NCI-H2081 treated with DMSO at 0.1 percent for 48 hours (cell line): ENCODE measurements at regions not wholly inside any gene's neighbourhood (a gene's known extent, or its start where the extent isn't known, plus 50 kb on each side); places are given as distances from the start of the nearest gene placed in this dataset.
"Not testable (repeated sequence)": the region's sequence is repeated elsewhere in the genome, so short reads cannot be mapped to it uniquely, and the experiment has no call there.

Experiments used
- DNase-seq: peaks from one replicate; lab custom pipeline; 2025; lab: John Stamatoyannopoulos, UW

DNA sequence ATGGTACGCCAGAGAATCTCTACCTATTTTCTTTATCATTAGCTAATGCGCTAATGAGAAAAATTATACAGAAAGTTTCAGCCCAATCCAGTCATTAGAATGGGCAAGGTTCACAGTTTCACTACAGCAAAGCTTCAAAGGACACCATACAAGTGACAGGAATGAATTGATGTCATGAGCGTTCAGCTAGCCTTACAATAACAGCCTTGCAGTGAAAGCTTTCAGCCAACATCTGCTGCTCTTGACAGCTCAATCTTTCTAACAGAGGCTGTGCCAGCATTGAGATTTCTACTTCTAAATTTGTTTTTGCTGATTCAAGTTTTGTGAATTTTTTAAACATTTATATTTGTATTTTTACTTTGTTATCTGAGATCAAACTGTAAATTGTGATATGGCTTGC, 302.4 kb upstream of the FAM174A start:
- DNase-seq: no peak

DNA sequence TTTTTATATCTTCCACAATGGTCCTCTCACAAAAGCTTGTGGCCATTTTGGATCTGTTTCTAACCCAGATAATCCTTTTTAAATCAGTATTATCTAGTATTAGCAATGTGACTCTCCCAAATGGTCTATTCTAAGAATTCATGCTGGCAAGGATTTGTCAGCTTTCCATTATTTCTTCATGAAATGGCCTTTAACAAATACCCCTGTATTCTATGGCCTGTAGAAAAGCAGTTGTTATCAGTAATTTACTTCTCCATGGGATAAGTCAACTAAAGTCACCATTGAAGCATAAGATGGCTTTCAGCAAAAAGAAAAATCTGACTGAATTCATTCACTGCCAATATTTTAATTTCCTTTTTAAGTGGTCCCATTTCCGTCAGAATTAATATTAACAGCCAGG, 346.4 kb upstream of the FAM174A start:
- no peak for DNase-seq

DNA sequence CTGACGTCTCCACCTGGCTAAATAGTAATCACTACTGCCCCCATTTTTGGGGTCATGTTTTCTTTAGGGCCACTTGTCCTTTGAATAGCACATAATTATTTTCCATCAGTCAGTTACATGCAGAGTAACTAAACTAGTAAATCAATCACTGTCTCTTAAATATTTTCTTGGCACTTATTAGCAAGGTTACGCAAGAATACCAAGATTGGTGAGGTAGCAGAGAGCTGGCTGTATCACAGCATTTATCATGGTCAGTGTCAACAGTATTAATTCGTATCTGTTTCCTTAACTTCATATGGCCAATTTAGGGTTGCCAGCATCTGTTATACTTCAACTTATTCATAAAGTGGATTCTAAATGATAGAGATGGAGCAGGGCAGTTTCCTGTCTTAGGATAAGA, 346.8 kb upstream of the FAM174A start:
- DNase-seq: no peak

DNA sequence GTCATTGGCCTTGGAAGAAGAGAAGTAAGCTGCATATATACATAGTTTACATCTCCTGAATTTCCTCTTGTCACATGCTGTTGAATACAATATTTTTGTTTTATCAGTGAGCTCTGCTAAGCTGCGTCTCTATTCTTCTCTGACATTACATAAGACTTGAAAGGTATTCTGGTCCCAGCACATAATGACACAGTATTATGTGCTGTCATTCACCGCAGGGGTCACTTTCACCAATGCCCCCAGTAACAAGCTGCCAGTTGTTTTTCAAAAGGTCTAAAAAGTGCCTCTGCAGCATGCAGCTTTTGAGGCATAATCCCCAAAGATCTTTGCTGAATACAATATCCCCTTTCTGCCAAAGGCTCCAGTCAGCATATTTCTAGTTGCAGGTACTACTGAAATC, 349.0 kb upstream of the FAM174A start:
- no peak for DNase-seq

DNA sequence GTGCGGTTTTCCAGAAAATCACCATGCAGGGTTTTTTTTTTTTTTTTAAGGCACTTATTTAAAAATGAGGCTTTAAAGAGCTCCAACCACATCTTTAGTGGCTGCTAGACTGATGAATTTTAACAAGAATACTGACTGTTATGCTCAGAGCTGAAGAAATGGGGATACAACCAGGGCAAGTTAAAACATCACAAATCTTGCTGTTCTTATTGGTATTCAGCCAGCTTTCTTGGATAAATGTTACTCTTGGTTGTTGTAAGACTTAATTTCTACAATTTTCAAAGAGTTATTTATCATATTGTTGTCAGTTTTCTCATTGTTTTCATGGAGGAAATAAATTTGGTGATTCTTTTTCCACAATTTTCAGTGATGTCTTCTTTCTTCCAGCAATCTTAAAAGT, 352.8 kb upstream of the FAM174A start:
- no peak for DNase-seq

DNA sequence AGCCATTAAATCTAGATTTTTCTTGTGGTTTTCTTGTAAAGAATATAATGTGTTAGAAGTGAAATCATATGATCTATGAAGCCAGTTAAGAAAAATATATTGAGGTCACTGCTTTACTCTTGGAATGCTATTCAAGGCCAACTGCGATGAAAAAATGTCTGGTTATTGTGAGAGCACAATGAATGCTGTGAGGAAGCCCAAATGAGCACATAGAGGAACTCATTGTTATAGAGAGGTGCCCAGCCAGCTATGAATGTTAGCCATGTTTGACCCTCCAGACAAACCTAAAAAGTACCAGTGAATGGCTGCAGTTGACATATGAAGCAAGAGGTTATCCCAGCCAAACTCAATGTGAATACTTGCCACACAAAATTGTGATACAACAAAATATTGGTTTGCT, 359.8 kb upstream of the FAM174A start:
- DNase-seq: no peak

DNA sequence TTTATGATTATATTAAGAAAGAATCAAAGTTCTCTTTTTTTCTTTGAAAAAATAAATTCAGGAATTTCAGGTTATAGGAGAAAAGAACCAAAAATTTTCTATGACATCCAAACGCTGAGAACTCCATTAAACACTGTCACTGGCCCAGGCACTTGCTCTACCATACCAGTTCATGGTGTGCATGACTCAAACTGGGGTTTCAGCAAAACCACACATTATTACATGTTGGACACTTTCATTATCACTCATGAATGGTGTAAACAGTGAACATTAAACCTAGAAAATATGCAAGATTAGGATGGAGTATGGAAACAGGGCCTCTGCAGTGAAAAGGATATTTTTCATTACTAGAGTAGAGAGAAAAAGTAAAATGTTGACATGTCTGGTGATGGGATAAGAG, 369.9 kb upstream of the FAM174A start:
- no peak for DNase-seq

DNA sequence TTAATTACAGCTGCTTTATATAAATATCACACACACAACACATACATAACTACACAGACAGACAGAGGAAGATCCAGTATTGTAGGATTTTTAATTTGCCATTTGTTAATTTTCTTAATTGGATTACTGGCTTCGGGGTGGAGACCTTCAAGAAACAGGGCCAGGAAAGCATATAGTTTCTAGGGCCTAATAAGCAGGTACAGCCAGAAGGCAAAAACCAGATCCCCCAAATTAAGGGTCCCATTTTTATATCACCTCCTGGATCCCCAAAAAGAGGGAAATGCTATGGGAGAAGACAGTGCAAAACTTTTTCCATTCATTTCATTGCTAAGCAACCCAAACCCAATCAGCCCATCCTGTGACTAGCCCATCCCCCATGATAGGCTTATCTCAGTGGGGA, 373.3 kb upstream of the FAM174A start:
- DNase-seq: no peak

DNA sequence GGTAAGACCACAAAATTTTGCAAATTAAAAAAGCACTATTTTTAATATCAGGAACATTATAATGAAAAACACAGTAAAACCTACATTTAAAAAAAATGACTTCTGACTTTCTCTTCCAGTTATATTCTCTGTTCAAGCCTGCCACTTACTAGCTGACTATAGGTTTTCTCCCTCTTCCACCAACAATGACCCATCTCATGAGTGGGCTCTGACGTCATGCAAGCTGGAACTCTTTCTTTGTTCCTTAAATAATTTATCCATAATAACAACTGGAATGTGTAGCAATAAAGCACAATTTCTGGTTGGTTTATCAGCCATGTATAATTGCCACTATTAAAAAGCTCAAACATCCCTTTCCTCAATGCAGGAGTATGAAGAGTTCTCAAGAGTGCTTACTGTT, 378.1 kb upstream of the FAM174A start:
- DNase-seq: no peak

DNA sequence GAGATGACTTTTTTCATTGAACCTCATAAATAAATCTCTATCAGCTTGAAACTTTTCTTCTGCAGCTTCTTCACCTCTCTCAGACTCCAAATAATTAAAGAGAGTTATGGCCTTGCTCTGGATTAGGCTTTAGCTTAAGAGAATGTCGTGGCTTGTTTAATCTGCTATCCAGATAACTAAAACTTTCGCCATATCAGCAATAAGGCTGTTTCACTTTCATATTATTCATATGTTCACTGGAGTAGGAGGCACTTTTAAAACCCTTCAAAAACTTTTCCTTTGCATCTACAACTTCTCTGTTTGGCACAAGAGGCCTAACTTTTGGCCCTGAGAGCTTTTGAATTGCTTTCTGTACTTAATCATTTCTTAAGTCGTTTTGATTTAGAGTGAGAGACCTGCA, 386.9 kb upstream of the FAM174A start:
- no peak for DNase-seq

DNA sequence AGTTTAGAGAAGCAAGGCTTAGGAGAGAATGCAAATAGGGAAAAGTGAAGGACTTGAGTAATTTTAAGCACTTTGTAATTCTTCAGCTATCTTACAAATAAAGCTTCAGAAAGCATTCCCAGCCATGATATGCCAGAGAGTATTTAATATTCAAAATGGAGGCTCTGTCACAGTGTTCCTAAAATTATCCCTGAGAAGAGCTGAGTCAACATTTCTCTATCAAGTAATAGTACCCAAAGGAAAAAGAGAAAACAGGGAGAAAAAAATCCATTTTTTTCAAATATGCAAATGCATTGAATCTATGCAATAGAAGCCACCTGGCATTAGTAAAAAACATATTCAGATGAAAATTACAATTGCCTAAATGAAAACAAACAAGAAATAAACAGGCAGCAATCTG, 392.6 kb upstream of the FAM174A start:
- DNase-seq: no peak

DNA sequence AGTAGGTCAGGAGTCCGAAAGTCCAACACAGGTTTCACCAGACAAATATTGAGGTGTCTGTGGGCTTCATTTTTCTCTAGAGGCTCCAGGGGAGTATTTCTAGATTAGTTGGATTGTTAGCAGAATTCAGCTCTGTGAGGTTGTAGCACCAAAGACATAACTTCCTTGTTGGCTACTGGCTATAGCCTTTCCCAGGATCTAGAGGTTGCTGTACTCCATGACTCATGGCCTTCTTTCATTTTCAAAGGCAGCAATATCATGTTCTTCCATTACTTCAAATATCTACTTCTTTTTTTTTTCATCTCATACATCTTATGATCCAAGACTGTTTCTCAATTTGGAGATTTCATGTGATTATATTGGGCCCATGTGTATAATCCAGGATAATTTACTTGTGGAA, 404.0 kb upstream of the FAM174A start:
- no peak for DNase-seq

DNA sequence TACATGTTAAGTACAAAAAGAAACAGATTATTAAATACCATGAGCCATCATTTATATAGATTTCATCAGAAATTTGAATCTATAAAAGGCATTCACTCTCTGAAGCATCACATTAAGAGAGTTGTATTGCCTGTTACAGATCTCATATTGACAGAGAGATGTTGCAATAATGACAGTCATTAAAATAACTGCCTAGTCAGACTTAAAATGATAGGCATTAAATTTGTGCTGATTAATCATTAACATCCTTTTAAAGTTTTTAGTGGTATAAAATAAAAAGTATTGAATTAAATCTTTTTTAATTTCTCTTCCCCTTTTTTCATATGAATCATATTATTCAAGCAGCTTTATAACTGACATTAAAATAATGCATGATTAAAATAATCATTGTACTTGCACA, 404.9 kb upstream of the FAM174A start:
- DNase-seq: no peak

DNA sequence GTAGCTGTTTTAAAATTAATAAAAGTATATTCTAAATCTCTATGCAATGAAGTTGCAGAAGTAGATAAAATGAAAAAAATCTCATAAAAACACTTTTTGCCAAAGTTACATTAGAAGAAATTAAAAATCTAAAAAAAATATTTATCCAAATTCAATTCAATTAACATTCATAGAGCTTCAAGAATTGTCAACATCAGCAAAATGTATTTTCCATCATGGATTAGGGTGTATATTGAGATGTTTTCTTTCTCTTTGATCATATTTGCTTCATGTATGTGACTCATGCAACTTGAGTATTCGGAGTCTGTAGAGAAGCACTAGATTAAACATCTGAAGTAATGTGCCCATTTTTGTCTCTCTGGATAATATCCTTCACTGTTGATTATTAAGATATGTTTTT, 415.3 kb upstream of the FAM174A start:
- no peak for DNase-seq

DNA sequence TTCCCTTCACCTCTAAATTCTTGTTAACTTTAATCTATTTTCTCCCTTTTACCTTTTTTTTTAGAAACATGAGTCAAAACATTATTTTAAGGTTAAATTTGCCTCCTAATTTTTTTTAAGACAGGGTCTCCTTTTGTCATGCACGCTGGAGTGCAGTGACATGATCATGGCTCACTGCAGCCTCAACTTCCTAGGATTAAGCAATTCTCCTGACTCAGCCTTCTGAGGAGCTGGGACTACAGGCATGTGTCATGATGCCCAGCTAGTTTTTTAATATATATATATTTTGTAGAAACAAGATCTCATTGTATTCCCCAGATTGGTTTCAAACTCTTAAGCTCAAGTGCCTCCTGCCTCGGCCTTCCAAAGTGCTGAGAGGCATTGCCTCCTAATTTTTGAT, 424.7 kb upstream of the FAM174A start:
- DNase-seq: no peak

DNA sequence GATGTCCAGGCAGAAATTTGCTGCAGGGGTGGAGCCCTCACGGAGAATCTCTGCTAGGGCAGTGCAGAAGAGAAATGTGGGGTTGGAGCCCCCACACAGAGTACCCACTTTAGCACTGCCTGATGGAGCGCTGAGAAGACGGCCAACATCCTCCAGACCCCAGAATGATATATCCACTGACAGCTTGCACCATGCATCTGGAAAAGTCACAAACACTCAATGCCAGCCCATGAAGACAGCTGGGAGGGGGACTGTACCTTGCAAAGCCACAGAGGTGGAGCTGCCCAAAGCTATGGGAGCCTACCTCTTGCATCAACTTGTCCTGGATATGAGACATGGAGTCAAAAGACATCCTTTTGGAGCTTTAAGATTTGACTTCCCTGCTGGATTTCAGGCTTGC, 426.3 kb upstream of the FAM174A start:
- no peak for DNase-seq

DNA sequence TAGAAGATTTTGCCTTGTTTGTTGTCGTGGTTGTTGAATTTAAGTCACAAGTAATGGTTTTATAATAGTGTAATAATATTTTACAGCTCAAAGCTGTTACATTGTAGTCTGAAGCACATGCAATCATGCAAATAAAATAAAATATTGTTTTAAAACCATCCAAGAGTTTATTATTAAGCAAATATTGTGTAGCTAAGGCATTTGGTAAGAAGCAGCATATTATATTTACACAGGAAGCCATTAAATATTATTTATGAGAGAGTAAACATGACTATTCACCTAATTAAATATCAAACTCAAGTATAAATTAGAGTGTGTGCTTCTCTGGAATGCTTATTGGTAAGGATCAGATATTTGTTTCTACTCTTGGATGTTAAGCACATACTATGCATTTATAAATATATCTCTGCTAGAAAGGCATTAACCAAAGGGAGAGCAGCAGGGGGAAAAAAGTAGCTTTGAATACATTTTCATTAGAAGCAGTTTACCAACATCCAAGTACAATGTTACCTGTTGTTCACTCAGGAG, 431.5 kb upstream of the FAM174A start:
- not testable (repeated sequence) for DNase-seq

DNA sequence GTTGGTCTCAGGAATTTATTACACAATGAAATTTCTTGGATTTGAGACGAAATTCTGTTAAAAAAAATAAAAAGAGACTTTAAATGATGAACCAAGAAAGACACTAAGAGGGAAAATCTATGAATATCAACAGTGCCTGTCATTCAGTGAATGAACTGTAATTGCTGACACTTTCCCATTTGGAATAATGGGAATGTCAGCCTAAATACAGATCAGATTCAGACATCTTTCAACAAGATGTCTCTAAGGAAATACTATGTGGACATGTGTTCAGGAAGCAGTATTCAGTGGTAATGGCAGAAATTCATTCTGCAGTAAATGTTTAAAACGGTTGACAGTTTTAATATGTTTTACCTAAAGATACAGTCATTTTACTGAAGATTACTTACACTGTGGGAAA, 433.7 kb upstream of the FAM174A start:
- not testable (repeated sequence) for DNase-seq

DNA sequence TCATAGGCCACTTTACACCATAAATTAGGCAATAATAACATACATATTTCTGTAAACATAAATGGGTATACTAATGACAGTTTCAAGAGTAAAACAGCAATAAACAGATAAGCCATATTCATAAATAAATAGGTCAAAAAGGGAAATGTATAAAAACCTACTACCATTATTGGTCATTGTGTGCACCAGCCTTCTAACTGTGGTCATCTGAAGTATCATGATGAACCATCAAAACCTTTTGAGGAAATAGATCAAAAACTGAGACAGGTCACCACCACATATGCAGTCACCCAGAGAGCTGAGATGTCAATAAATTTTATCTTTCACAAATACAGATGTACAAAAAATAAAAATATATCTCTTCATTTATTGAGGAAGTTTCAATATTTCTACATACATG, 438.8 kb upstream of the FAM174A start:
- DNase-seq: not testable (repeated sequence)

DNA sequence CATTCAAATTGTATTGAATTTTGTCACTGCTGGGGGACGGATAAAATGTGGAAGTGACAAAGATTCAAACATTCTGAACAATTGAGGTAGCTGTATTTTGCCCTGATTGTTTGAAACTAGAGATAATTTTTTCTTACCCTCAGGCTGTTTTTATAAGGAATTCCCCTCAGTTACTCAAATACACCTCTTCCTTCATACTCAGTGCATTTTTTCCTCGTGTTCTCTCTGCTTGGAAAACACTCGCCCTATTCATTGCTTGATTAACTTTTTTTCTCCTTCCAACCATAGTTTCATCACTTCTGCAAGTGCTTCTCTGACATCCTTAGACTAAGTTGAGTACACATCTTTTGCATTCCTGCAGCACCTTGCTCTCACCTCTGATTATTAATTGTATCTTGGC, 454.5 kb upstream of the FAM174A start:
- DNase-seq: not testable (repeated sequence)

DNA sequence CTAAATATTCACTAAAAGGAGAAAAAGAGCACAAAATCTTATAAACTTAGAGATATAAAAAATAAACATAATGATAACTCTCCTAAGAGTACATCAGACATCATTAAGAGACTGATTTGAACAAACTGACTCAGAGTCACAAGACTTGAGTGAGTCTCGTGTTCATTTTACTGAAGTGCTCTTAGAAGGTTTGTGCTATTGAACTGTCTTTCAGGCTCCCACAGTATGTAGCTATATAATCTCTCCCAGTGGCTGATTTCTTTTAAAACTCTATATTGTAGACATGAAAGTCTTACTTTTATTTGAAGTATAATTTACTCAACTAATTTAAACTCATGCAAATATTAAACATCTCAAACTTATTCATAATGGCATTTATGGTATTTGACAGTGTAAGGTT, 456.0 kb upstream of the FAM174A start:
- not testable (repeated sequence) for DNase-seq

DNA sequence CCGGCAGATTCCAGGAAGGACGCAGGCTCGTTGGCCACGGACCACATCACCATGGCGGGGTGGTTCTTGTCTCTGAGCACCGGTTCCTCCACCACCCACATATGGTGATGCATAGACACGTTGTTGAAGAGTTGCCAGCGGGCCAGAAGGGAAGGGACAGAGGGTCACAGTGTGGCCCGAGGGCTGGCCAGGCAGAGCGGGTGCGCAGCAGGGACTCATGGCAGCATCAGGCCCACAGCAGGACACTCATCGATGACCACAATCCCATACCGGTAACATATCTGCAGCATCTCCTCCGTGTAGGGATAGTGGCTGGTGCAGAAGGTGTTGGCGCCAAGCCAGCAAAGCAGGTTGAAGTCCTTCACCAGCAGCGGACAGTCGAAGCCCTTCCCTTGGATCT, 469.2 kb upstream of the FAM174A start:
- DNase-seq: not testable (repeated sequence)

DNA sequence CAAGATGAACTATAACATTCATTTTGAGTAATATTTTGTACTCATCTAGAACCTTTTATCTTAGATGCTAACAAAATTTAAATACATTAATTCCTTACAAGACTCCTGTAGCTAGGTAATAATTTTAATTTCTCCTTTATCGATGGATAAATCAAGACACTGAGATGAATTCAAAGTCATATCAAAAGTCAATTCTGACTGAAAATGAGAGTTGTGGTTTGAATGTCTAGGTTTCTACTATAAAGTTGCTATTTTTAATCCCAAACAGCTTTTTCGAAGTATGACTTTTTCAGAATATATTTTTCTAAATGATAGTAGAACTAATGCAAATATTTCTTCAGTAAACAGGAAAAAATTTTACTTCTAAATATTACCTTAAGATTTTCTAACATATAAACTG, 491.7 kb upstream of the FAM174A start:
- no peak for DNase-seq

DNA sequence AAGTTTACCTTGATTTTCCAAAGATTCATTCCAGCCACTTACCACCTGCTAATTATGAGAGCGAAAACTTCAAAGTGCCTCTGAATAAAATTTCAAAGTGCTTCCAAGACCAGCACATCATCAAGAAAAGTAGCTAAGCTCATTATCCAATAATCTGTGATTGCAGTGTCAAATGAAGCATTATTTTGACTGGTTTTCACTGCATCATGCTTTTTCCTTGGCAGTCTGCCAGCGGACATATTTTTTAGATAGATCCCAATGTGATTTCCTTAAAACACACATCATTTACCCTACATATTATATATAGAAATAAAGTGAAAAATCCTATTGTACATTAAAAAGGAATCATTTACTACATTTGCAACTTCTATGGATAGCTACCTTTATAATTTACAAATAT, 508.6 kb upstream of the FAM174A start:
- DNase-seq: no peak

DNA sequence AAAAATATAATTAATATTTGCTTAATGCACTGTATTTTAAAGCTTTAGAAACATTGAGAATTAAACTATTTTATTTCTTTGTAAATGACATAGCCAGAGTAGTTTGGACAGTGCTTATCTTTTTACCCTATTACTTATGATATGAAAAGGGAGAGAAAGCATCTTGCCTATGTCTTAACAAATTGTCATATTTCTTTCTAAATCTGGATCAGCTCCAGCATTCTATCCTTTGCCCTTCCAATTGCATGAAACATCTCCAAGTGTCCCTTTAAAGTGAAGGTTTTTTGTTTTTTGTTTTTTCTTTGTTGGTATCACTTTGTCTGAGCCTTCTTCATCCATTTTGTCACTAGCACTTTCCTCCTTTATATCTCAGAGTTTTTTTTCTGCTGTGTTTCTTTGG, 511.6 kb upstream of the FAM174A start:
- DNase-seq: no peak
